Caco-2 (cell line): ENCODE measurements at regions not wholly inside any gene's neighbourhood (a gene's known extent, or its start where the extent isn't known, plus 50 kb on each side); places are given as distances from the start of the nearest gene placed in this dataset.

Experiments
- BruUV-seq: library from RNA; stranded (reverse); fragments of 400-500 nt; replicated peaks from 2 replicates; lab custom pipeline; 2021; lab: Mats Ljungman, UMichigan
- CTCF ChIA-PET: fragments of 300-600 bp; sonication (Branson Sonifier 250); formaldehyde crosslinking; loops from one replicate; lab custom pipeline; 2022; ENCODE audit warnings: antibody characterized with exemption; lab: Charles Lee
- POLR2A ChIA-PET: fragments of 300-600 bp; sonication (Branson Sonifier 250); formaldehyde crosslinking; loops from one replicate; lab custom pipeline; 2022; ENCODE audit warnings: antibody characterized with exemption; lab: Charles Lee
- DNase-seq, 2 experiments: peaks; one replicate each; pipeline versions ENCODE4 v3.0.0 to v3.0.0-alpha.2; 2020 to 2022
- H3K27me3 ChIP-seq: replicated peaks from 2 replicates; pipeline ENCODE4 v1.6.0; 2011; ENCODE audit warnings: low read length; ENCODE audit not compliant: control insufficient read depth, insufficient read depth
- H3K36me3 ChIP-seq: 2 replicates; pipeline ENCODE4 v1.5.1; 2011; ENCODE audit warnings: low read length; ENCODE audit not compliant: control insufficient read depth, insufficient read depth
- H3K4me1 ChIP-seq: fragments of 250-450 bp; sonication (Bioruptor Pico); 2 replicates; pipeline ENCODE4 v1.5.1; 2020; ENCODE audit warnings: mild to moderate bottlenecking
- H3K4me3 ChIP-seq: 2 replicates; pipeline ENCODE4 v1.5.1; 2011; ENCODE audit warnings: low read depth, mild to moderate bottlenecking, control low read depth, low read length
- H3K9me3 ChIP-seq: fragments of 250-450 bp; sonication (Bioruptor Pico); 2 replicates; pipeline ENCODE4 v1.5.1; 2020; ENCODE audit warnings: mild to moderate bottlenecking, moderate library complexity
- H3K27ac Mint-ChIP-seq: one replicate; pipeline ENCODE4 v1.8.0; 2022; ENCODE audit warnings: mixed read lengths; ENCODE audit not compliant: unreplicated experiment
- H3K27me3 Mint-ChIP-seq: one replicate; pipeline ENCODE4 v1.8.0; 2022; ENCODE audit warnings: mixed read lengths; ENCODE audit not compliant: insufficient read depth, unreplicated experiment
- H3K36me3 Mint-ChIP-seq: one replicate; pipeline ENCODE4 v1.8.0; 2022; ENCODE audit warnings: mild to moderate bottlenecking, mixed read lengths; ENCODE audit not compliant: insufficient read depth, unreplicated experiment
- H3K4me1 Mint-ChIP-seq: one replicate; pipeline ENCODE4 v1.8.0; 2022; ENCODE audit warnings: low read depth, mixed read lengths; ENCODE audit not compliant: unreplicated experiment
- H3K4me3 Mint-ChIP-seq: one replicate; pipeline ENCODE4 v1.8.0; 2022; ENCODE audit warnings: mild to moderate bottlenecking, moderate library complexity, mixed read lengths; ENCODE audit not compliant: unreplicated experiment
- H3K9me3 Mint-ChIP-seq: one replicate; pipeline ENCODE4 v1.8.0; 2022; ENCODE audit warnings: mixed read lengths; ENCODE audit not compliant: unreplicated experiment
- intact Hi-C: fragments of 100-400 bp; cut with micrococcal nuclease; formaldehyde crosslinking; loops from one replicate; pipeline ENCODE4 v1.10.0; 2022; ENCODE audit not compliant: unreplicated experiment
- TF ChIP-seq, protein P1 (sequence below), 2 experiments: fragments of 200-600 bp in 1 of 2; IDR thresholded peaks; 1 replicate in 1 of 2; 2 replicates in 1 of 2; pipeline versions ENCODE4 v1.5.1 to v1.8.0; 2011 to 2022; ENCODE audit warnings: antibody characterized with exemption in 1 of 2, control low read depth in 1 of 2, inconsistent platforms in 1 of 2, low read depth in 1 of 2, low read length in 1 of 2, mild to moderate bottlenecking in 1 of 2, moderate library complexity in 1 of 2; ENCODE audit not compliant: insufficient read depth in 1 of 2, severe bottlenecking in 1 of 2, unreplicated experiment in 1 of 2

DNA sequence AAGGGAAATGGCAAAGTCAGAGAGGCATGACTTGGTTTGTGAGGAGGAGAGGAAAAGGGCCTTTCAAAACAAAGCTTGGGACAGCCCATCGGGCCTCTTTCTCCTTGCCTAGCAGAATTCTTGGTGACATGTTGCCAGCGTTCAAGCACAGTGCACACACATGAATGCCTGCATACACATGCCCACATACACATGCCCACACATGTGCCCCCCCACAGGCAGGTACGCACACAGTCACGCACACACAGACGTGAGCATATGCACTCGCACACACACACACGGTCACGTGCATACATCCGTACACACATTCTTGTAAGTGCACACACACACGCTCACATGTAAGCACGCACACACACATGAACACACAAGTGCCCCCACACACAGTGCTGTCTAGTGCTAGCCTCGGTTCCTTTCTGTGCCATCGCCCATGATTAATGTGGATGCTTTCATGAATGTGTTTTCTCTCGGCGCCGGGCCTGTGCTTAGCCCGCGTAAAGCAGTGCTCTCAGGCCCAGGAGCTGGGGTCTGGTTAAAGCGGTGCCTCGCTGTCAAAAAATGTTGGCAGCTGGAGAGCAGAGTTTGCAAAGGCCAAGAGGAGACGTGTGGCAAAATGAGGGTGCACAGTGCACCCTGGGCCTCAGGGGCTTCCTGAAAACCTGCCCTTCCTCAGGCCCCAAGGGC lies 328.8 kb upstream of the DIO3 start:
- intact Hi-C loops, result loop anchor here (10.0 kb wide), 1 partner anchor 392 kb away; no protein-coding TSS in a partner anchor
- H3K36me3 ChIP-seq, result no peaks in the 10 kb centered on the region
- no peak overlapping the region for H3K4me3 ChIP-seq
- no peaks in the 10 kb centered on the region for H3K9me3 ChIP-seq
- ChIA-PET POLR2A (no interaction called here), CTCF (no interaction called here)
- Mint-ChIP-seq H3K4me1 (no peaks in the 10 kb centered on the region), H3K9me3 (no peaks in the 10 kb centered on the region), H3K27me3 (no peaks in the 10 kb centered on the region), H3K27ac (no peak overlapping the region), H3K4me3 (no peak overlapping the region), H3K36me3 (no peaks in the 10 kb centered on the region)
- TF ChIP-seq, protein P1, sequence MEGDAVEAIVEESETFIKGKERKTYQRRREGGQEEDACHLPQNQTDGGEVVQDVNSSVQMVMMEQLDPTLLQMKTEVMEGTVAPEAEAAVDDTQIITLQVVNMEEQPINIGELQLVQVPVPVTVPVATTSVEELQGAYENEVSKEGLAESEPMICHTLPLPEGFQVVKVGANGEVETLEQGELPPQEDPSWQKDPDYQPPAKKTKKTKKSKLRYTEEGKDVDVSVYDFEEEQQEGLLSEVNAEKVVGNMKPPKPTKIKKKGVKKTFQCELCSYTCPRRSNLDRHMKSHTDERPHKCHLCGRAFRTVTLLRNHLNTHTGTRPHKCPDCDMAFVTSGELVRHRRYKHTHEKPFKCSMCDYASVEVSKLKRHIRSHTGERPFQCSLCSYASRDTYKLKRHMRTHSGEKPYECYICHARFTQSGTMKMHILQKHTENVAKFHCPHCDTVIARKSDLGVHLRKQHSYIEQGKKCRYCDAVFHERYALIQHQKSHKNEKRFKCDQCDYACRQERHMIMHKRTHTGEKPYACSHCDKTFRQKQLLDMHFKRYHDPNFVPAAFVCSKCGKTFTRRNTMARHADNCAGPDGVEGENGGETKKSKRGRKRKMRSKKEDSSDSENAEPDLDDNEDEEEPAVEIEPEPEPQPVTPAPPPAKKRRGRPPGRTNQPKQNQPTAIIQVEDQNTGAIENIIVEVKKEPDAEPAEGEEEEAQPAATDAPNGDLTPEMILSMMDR (IDR thresholded peaks at IDR 0.05; ENCODE audit: insufficient read depth in 1 of 2, low read depth in 1 of 2, low read length in 1 of 2, severe bottlenecking in 1 of 2, unreplicated experiment in 1 of 2), result no peak
- no peaks in the 10 kb centered on the region for H3K27me3 ChIP-seq
- peak in 1 of 2 experiments; percentile 9 for DNase-seq
- BruUV-seq, result no TSS peak
- H3K4me1 ChIP-seq, result no peaks in the 10 kb centered on the region

DNA sequence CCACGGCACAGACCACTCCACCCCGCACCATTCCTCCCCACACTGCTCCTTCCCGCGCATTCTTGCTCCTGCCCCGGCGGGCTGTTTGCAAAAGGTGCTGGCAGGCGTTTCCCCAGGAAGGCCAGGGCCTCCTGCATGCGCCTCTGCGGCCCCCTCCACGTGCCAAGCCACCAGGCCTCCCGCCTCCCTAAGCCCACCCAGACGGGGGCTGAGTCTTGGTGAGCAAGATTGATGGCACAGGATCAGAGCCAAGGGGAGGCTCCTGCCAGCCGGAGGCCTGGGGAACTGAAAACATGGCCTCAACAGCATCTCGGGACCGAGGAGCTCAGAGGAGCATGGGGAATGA lies 328.3 kb upstream of the DIO3 start:
- Mint-ChIP-seq H3K27me3 (no peaks in the 10 kb centered on the region), H3K27ac (no peak overlapping the region), H3K4me3 (no peak overlapping the region), H3K36me3 (no peaks in the 10 kb centered on the region), H3K4me1 (no peaks in the 10 kb centered on the region), H3K9me3 (no peaks in the 10 kb centered on the region)
- Histone ChIP-seq H3K4me3 (no peak overlapping the region), H3K4me1 (no peaks in the 10 kb centered on the region), H3K9me3 (no peaks in the 10 kb centered on the region), H3K27me3 (no peaks in the 10 kb centered on the region), H3K36me3 (no peaks in the 10 kb centered on the region)
- no TSS peak for BruUV-seq
- DNase-seq, result peak in 1 of 2 experiments; percentile 13
- ChIA-PET POLR2A (no interaction called here), CTCF (no interaction called here)
- TF ChIP-seq, protein P1 (IDR thresholded peaks at IDR 0.05; ENCODE audit: insufficient read depth in 1 of 2, low read depth in 1 of 2, low read length in 1 of 2, severe bottlenecking in 1 of 2, unreplicated experiment in 1 of 2), result no peak
- intact Hi-C loops, result loop anchor here (10.0 kb wide), 1 partner anchor 392 kb away; no protein-coding TSS in a partner anchor

DNA sequence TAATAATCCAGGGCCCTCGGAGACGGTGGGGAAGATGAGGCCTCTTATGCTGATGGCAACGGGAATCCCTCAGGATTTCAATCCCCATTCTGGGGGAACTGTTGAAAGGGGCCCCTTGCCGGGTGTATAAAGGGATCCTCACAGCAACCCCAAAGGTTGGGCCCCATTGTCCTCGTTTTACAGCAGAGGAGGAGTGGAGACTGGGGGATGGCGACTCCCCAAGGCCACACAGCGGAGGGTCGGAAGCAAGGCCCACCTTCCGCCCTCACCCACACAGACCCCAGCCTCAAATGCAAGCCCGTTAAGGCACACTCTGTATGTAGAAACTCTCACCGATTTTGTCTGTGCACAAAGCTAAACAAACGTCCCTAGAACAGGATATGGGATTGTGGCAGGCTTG lies 327.9 kb upstream of the DIO3 start:
- no peaks in the 10 kb centered on the region for H3K4me1 ChIP-seq
- TF ChIP-seq, protein P1 (IDR thresholded peaks at IDR 0.05; ENCODE audit: insufficient read depth in 1 of 2, low read depth in 1 of 2, low read length in 1 of 2, severe bottlenecking in 1 of 2, unreplicated experiment in 1 of 2), result no peak
- Mint-ChIP-seq H3K27me3 (no peaks in the 10 kb centered on the region), H3K4me1 (no peaks in the 10 kb centered on the region), H3K27ac (no peak overlapping the region), H3K36me3 (no peaks in the 10 kb centered on the region), H3K9me3 (no peaks in the 10 kb centered on the region), H3K4me3 (no peak overlapping the region)
- peak in 1 of 2 experiments; percentile 5 for DNase-seq
- intact Hi-C loops, result loop anchor here (10.0 kb wide), 1 partner anchor 391 kb away; no protein-coding TSS in a partner anchor
- no peaks in the 10 kb centered on the region for H3K27me3 ChIP-seq
- CTCF ChIA-PET, result no interaction called here
- no peaks in the 10 kb centered on the region for H3K9me3 ChIP-seq
- no TSS peak for BruUV-seq
- no peak overlapping the region for H3K4me3 ChIP-seq
- no peaks in the 10 kb centered on the region for H3K36me3 ChIP-seq
- POLR2A ChIA-PET, result no interaction called here
